Hepatocyte (in vitro differentiated cells): ENCODE measurements at regions not wholly inside any gene's neighbourhood (a gene's known extent, or its start where the extent isn't known, plus 50 kb on each side); places are given as distances from the start of the nearest gene placed in this dataset.

ENCODE experiments used
- DNase-seq: peaks from one replicate; pipeline ENCODE4 v3.0.0-alpha.2; 2016; ENCODE audit warnings: low spot score
- H2AFZ ChIP-seq: fragments of 200-600 bp; sonication (generic); 2 replicates; pipeline ENCODE4 v1.6.0; 2016; ENCODE audit warnings: antibody characterized with exemption, mild to moderate bottlenecking
- H3K27ac ChIP-seq: fragments of 200-600 bp; sonication (generic); 2 replicates; pipeline ENCODE4 v1.5.1; 2016; ENCODE audit warnings: mild to moderate bottlenecking
- H3K27me3 ChIP-seq: fragments of 200-600 bp; sonication (generic); 2 replicates; pipeline ENCODE4 v1.6.1; 2016
- H3K36me3 ChIP-seq: fragments of 200-600 bp; sonication (generic); replicated peaks from 2 replicates; pipeline ENCODE4 v1.5.1; 2016; ENCODE audit warnings: low read depth; ENCODE audit not compliant: insufficient read depth
- H3K4me1 ChIP-seq: fragments of 200-600 bp; sonication (generic); 2 replicates; pipeline ENCODE4 v1.5.1; 2016; ENCODE audit warnings: mild to moderate bottlenecking, moderate library complexity; ENCODE audit not compliant: insufficient read depth
- H3K4me2 ChIP-seq: fragments of 200-600 bp; sonication (generic); 2 replicates; pipeline ENCODE4 v1.6.0; 2016
- H3K4me3 ChIP-seq: fragments of 200-600 bp; sonication (generic); 2 replicates; pipeline ENCODE4 v1.5.1; 2016; ENCODE audit warnings: mild to moderate bottlenecking
- H3K79me2 ChIP-seq: fragments of 200-600 bp; sonication (generic); 2 replicates; pipeline ENCODE4 v1.6.0; 2017; ENCODE audit warnings: mild to moderate bottlenecking
- H3K9me2 ChIP-seq: fragments of 200-600 bp; sonication (generic); replicated peaks from 2 replicates; pipeline ENCODE4 v1.6.0; 2017; ENCODE audit warnings: mild to moderate bottlenecking; ENCODE audit not compliant: insufficient read depth
- H3K9me3 ChIP-seq: fragments of 200-600 bp; sonication (generic); 2 replicates; pipeline ENCODE4 v1.5.1; 2016; ENCODE audit warnings: low read depth, mild to moderate bottlenecking
- H4K20me1 ChIP-seq: fragments of 200-600 bp; sonication (generic); 2 replicates; pipeline ENCODE4 v1.6.0; 2016; ENCODE audit warnings: mild to moderate bottlenecking; ENCODE audit not compliant: insufficient read depth, poor library complexity, severe bottlenecking
- EZH2 ChIP-seq: fragments of 200-600 bp; sonication (generic); IDR thresholded peaks from 2 replicates; pipeline ENCODE4 v1.6.1; 2016; ENCODE audit warnings: antibody characterized with exemption, mild to moderate bottlenecking, borderline replicate concordance
- EZH2phosphoT487 ChIP-seq: fragments of 200-600 bp; sonication (generic); IDR thresholded peaks from one replicate; pipeline ENCODE4 v1.6.1; 2018; ENCODE audit warnings: antibody characterized with exemption, mild to moderate bottlenecking, low read depth, moderate library complexity; ENCODE audit not compliant: unreplicated experiment, severe bottlenecking
- WGBS: methylation state at CpG from one replicate; pipeline ENCODE4 v1.1.6; 2016; ENCODE audit warnings: low lambda C conversion rate; ENCODE audit errors: missing lambda C conversion rate; 5-methylcytosine and 5-hydroxymethylcytosine counted together
- TF ChIP-seq, protein P1 (sequence below): fragments of 200-600 bp; sonication (generic); IDR thresholded peaks from 2 replicates; pipeline ENCODE4 v1.5.1; 2016; ENCODE audit warnings: antibody characterized with exemption, mild to moderate bottlenecking; ENCODE audit not compliant: poor library complexity

- H3K79me2 ChIP-seq = no peaks in the 10 kb centered on the region
- no peak overlapping the region for H3K27ac ChIP-seq
- no peaks in the 10 kb centered on the region for H3K4me1 ChIP-seq
- H3K9me2 ChIP-seq = no peaks in the 10 kb centered on the region
- no peak overlapping the region for H3K4me3 ChIP-seq
- H3K27me3 ChIP-seq = no peaks in the 10 kb centered on the region
- no peaks in the 10 kb centered on the region for H3K36me3 ChIP-seq
- H3K4me2 ChIP-seq = no peak overlapping the region
- TF ChIP-seq EZH2phosphoT487 (no peak), EZH2 (no peak)
- TF ChIP-seq, protein P1, sequence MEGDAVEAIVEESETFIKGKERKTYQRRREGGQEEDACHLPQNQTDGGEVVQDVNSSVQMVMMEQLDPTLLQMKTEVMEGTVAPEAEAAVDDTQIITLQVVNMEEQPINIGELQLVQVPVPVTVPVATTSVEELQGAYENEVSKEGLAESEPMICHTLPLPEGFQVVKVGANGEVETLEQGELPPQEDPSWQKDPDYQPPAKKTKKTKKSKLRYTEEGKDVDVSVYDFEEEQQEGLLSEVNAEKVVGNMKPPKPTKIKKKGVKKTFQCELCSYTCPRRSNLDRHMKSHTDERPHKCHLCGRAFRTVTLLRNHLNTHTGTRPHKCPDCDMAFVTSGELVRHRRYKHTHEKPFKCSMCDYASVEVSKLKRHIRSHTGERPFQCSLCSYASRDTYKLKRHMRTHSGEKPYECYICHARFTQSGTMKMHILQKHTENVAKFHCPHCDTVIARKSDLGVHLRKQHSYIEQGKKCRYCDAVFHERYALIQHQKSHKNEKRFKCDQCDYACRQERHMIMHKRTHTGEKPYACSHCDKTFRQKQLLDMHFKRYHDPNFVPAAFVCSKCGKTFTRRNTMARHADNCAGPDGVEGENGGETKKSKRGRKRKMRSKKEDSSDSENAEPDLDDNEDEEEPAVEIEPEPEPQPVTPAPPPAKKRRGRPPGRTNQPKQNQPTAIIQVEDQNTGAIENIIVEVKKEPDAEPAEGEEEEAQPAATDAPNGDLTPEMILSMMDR = no peak
- H2AFZ ChIP-seq = no peak overlapping the region
- 96% methylated on average over 26 of the region's 27 CpGs for WGBS
- H4K20me1 ChIP-seq = no peaks in the 10 kb centered on the region
- H3K9me3 ChIP-seq = no peaks in the 10 kb centered on the region
- DNase-seq = no peak
These were observed 1227.0 kb downstream of the BRD1 start for GRCh38 chr22:48600681-48601080.

GRCh38 chr22:48600171-48600570, 1227.5 kb downstream of the BRD1 start:
- Histone ChIP-seq H3K4me3 (no peak overlapping the region), H3K79me2 (no peaks in the 10 kb centered on the region), H3K9me2 (no peaks in the 10 kb centered on the region), H2AFZ (no peak overlapping the region), H4K20me1 (no peaks in the 10 kb centered on the region), H3K9me3 (no peaks in the 10 kb centered on the region), H3K4me2 (no peak overlapping the region), H3K27me3 (no peaks in the 10 kb centered on the region), H3K4me1 (no peaks in the 10 kb centered on the region), H3K27ac (no peak overlapping the region), H3K36me3 (no peaks in the 10 kb centered on the region)
- WGBS = 92% methylated on average over 16 of the region's 17 CpGs
- DNase-seq = no peak
- no peak for TF ChIP-seq EZH2phosphoT487
- no peak for TF ChIP-seq EZH2
- TF ChIP-seq, protein P1 = no peak

DNA sequence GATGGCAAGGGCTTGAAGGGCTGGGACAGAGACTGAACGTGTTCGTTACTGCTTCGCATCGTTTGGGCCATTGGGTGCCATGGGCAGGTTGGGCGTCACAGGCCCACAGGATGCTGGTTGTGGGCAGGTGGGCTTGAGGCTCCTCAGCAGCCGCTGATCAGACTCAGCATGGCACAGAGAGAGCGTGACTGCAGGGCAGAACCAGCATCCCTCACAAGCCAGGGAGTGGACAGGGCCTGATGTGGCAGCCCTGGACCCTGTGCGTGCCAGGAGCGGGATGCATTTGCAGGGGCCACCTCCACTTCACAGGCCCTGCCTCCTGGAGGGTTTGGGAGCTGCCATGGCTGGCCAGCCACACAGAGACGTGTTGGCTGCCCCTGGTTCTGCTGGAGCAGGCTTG, 1228.3 kb downstream of the BRD1 start:
- Histone ChIP-seq H3K27me3 (no peaks in the 10 kb centered on the region), H3K9me2 (no peaks in the 10 kb centered on the region), H2AFZ (no peak overlapping the region), H3K9me3 (no peaks in the 10 kb centered on the region), H3K79me2 (no peaks in the 10 kb centered on the region), H3K4me3 (no peak overlapping the region), H3K27ac (no peak overlapping the region), H3K4me1 (no peaks in the 10 kb centered on the region), H3K36me3 (no peaks in the 10 kb centered on the region), H3K4me2 (no peak overlapping the region), H4K20me1 (no peaks in the 10 kb centered on the region)
- TF ChIP-seq, protein P1 = no peak
- TF ChIP-seq EZH2 = no peak
- TF ChIP-seq EZH2phosphoT487 = no peak
- WGBS = 88% methylated on average over 10 of the region's 10 CpGs
- DNase-seq = no peak
